GM19452 (cell line): ENCODE measurements at regions not wholly inside any gene's neighbourhood (a gene's known extent, or its start where the extent isn't known, plus 50 kb on each side); places are given as distances from the start of the nearest gene placed in this dataset.

Source experiments
- ATAC-seq: cut with Tn5 transposase; IDR thresholded peaks from one replicate; pipeline ENCODE4 v1.9.1; 2021; ENCODE audit not compliant: unreplicated experiment

GRCh38 chr12:115206801-115207200, 522.8 kb upstream of the TBX3 start:
- no peak for ATAC-seq

GRCh38 chr12:115205755-115206308, 521.9 kb upstream of the TBX3 start:
- no peak for ATAC-seq

- no peak for ATAC-seq
These were observed 521.2 kb upstream of the TBX3 start for GRCh38 chr12:115204957-115205754.

GRCh38 chr12:115203701-115204100, 519.7 kb upstream of the TBX3 start:
- no peak for ATAC-seq

GRCh38 chr12:115201966-115202365, 518.0 kb upstream of the TBX3 start:
- no peak for ATAC-seq

- no peak for ATAC-seq
These were observed 515.9 kb upstream of the TBX3 start for GRCh38 chr12:115199831-115200230.

GRCh38 chr12:115194857-115195256, 510.9 kb upstream of the TBX3 start:
- no peak for ATAC-seq

- ATAC-seq: no peak
These were observed 510.5 kb upstream of the TBX3 start for GRCh38 chr12:115194448-115194847.

GRCh38 chr12:115191342-115191741, 507.4 kb upstream of the TBX3 start:
- ATAC-seq: no peak

- ATAC-seq: no peak
These were observed 506.2 kb upstream of the TBX3 start for GRCh38 chr12:115190010-115190770.

GRCh38 chr12:115185506-115185905, 501.5 kb upstream of the TBX3 start:
- ATAC-seq: no peak

- ATAC-seq: no peak
These were observed 499.8 kb upstream of the TBX3 start for GRCh38 chr12:115183752-115184151.

- no peak for ATAC-seq
These were observed 493.9 kb upstream of the TBX3 start for GRCh38 chr12:115177899-115178298.

GRCh38 chr12:115176741-115177400, 492.9 kb upstream of the TBX3 start:
- ATAC-seq: no peak

- ATAC-seq: no peak
These were observed 490.9 kb upstream of the TBX3 start for GRCh38 chr12:115174920-115175319.

- ATAC-seq: no peak
These were observed 488.5 kb upstream of the TBX3 start for GRCh38 chr12:115172521-115172920.

- ATAC-seq: no peak
These were observed 486.0 kb upstream of the TBX3 start for GRCh38 chr12:115169981-115170380.

- ATAC-seq: no peak
These were observed 482.8 kb upstream of the TBX3 start for GRCh38 chr12:115166698-115167315.

GRCh38 chr12:115163710-115164109, 479.7 kb upstream of the TBX3 start:
- ATAC-seq: no peak

GRCh38 chr12:115160271-115161128, 476.5 kb upstream of the TBX3 start:
- ATAC-seq: no peak
